ENCODE measurements at regions not wholly inside any gene's neighbourhood (a gene's known extent, or its start where the extent isn't known, plus 50 kb on each side); places are given as distances from the start of the nearest gene placed in this dataset.

DNA sequence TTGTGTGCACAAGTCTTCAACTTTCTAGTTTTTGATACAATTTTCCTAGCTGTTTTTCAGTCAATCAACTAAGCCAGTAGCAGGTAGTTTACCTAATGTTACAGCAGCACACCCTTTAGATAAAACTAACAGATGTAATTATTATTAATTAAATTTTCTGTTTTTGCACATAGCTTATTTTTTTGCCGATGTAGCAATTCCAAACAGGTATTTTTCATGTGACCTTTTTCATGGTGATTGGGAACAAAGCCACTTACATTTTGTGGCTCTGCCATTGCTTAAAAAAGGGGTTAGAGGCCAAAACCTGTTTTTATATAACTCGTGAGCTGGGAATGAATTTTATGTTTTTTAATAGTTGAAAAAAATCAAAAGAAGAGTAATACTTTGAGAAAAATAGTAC, 724.5 kb downstream of the FAM181B start:
- dilution Hi-C loops (cut with MboI; ENCODE audit: extremely low pct_ligation_motif_present, low sequenced_read_pairs) = no loop called here
- BruUV-seq (replicated peaks) = no TSS peak

More for the DNA sequence above, 724.5 kb downstream of the FAM181B start:
- Histone ChIP-seq H2AFZ (ENCODE audit: low read depth, low read length) (no peak overlapping the region), H3K4me1 (ENCODE audit: control insufficient read depth, extremely low read depth, insufficient read depth, low read length) (no peaks in the 10 kb centered on the region), H3K27me3 (ENCODE audit: control insufficient read depth in 2 of 2, insufficient read depth in 2 of 2, low read length in 2 of 2) (no peaks in the 10 kb centered on the region), H4K20me1 (replicated peaks; ENCODE audit: control insufficient read depth, extremely low read depth, insufficient read depth, low read length) (no peaks in the 10 kb centered on the region), H3K9me1 (replicated peaks; ENCODE audit: control insufficient read depth, extremely low read depth, insufficient read depth, low read length) (no peaks in the 10 kb centered on the region), H3K36me3 (ENCODE audit: control insufficient read depth in 2 of 2, extremely low read depth in 1 of 2, insufficient read depth in 2 of 2, low read length in 2 of 2) (no peaks in the 10 kb centered on the region), H3K4me2 (ENCODE audit: insufficient read depth, low read length) (no peak overlapping the region), H3K4me3 (replicated peaks in 1 of 3; ENCODE audit: insufficient read depth in 1 of 3, low read depth in 1 of 3, low read length in 3 of 3) (no peak overlapping the region), H3K27ac (ENCODE audit: insufficient read depth, low read depth, low read length) (no peak overlapping the region), H3K9ac (replicated peaks; ENCODE audit: extremely low read depth, insufficient read depth, low read length) (no peak overlapping the region), H3K9me3 (replicated peaks; ENCODE audit: control insufficient read depth, insufficient read depth, low read length) (peaks cover 3% of the 10 kb centered on the region), H3K79me2 (ENCODE audit: control insufficient read depth, insufficient read depth, low read length) (no peaks in the 10 kb centered on the region)
- no peak for FAIRE-seq
- POLR2A ChIA-PET = no interaction called here
- no peak for DNase-seq (ENCODE audit: low read depth, low spot score)
- no peak for TF ChIP-seq POLR2A (IDR thresholded peaks at IDR 0.05; ENCODE audit: low read depth, low read length)
- TF ChIP-seq, protein P1, sequence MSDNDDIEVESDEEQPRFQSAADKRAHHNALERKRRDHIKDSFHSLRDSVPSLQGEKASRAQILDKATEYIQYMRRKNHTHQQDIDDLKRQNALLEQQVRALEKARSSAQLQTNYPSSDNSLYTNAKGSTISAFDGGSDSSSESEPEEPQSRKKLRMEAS (IDR thresholded peaks at IDR 0.05; ENCODE audit: insufficient read depth, insufficient read length) = no peak
- no peak for TF ChIP-seq POLR2AphosphoS5 (IDR thresholded peaks at IDR 0.05; ENCODE audit: insufficient read depth, low read depth, low read length)
- TF ChIP-seq, protein P2, sequence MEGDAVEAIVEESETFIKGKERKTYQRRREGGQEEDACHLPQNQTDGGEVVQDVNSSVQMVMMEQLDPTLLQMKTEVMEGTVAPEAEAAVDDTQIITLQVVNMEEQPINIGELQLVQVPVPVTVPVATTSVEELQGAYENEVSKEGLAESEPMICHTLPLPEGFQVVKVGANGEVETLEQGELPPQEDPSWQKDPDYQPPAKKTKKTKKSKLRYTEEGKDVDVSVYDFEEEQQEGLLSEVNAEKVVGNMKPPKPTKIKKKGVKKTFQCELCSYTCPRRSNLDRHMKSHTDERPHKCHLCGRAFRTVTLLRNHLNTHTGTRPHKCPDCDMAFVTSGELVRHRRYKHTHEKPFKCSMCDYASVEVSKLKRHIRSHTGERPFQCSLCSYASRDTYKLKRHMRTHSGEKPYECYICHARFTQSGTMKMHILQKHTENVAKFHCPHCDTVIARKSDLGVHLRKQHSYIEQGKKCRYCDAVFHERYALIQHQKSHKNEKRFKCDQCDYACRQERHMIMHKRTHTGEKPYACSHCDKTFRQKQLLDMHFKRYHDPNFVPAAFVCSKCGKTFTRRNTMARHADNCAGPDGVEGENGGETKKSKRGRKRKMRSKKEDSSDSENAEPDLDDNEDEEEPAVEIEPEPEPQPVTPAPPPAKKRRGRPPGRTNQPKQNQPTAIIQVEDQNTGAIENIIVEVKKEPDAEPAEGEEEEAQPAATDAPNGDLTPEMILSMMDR (IDR thresholded peaks at IDR 0.05; ENCODE audit: extremely low read depth in 1 of 2, insufficient read depth in 1 of 2, low read depth in 1 of 2, low read length in 2 of 2) = no peak
- no peak for TF ChIP-seq GATA2 (IDR thresholded peaks at IDR 0.05; ENCODE audit: insufficient read depth, insufficient read length, low read depth, low read length)
- TF ChIP-seq MYC (IDR thresholded peaks at IDR 0.05; ENCODE audit: low read depth, low read length) = no peak
- no peak for TF ChIP-seq EZH2 (IDR thresholded peaks at IDR 0.05; ENCODE audit: borderline replicate concordance, low read depth, low read length, severe bottlenecking)
- TF ChIP-seq JUN (IDR thresholded peaks at IDR 0.05; ENCODE audit: borderline replicate concordance, insufficient read depth, insufficient read length, low read depth) = no peak
- TF ChIP-seq FOS (IDR thresholded peaks at IDR 0.05; ENCODE audit: borderline replicate concordance, insufficient read depth, low read length) = no peak
- intact Hi-C loops (cut with micrococcal nuclease) = no loop called here
- CTCF ChIA-PET = no interaction called here
